IPS DF 4.7 (cell line): ENCODE measurements at regions not wholly inside any gene's neighbourhood (a gene's known extent, or its start where the extent isn't known, plus 50 kb on each side); places are given as distances from the start of the nearest gene placed in this dataset.

Experiments
- DNase-seq: peaks from one replicate; pipeline ENCODE4 v3.0.0-alpha.2; 2013; ENCODE audit warnings: low spot score; ENCODE audit errors: extremely low read depth

- DNase-seq, result no peak
Measured at GRCh38 chr15:62875626-62876021, 166.9 kb upstream of the TPM1 start.

GRCh38 chr15:62877276-62877857 is 165.2 kb upstream of the TPM1 start:
- no peak for DNase-seq

GRCh38 chr15:62878070-62878469 is 164.5 kb upstream of the TPM1 start:
- DNase-seq, result no peak

- no peak for DNase-seq
Measured at GRCh38 chr15:62879770-62880169, 162.8 kb upstream of the TPM1 start.

GRCh38 chr15:62880278-62880677 is 162.3 kb upstream of the TPM1 start:
- no peak for DNase-seq

- no peak for DNase-seq
Measured at GRCh38 chr15:62881056-62881455, 161.5 kb upstream of the TPM1 start.

- DNase-seq, result no peak
Measured at GRCh38 chr15:62883938-62884479, 158.5 kb upstream of the TPM1 start.

GRCh38 chr15:62886431-62887071 is 156.0 kb upstream of the TPM1 start:
- no peak for DNase-seq

- DNase-seq, result no peak
Measured at GRCh38 chr15:62887113-62887570, 155.4 kb upstream of the TPM1 start.

GRCh38 chr15:62888623-62889022 is 153.9 kb upstream of the TPM1 start:
- no peak for DNase-seq

- DNase-seq, result no peak
Measured at GRCh38 chr15:62889141-62889661, 153.3 kb upstream of the TPM1 start.

- DNase-seq, result no peak
Measured at GRCh38 chr15:62889734-62890505, 152.6 kb upstream of the TPM1 start.

GRCh38 chr15:62894322-62895085 is 148.0 kb upstream of the TPM1 start:
- DNase-seq, result no peak

- DNase-seq, result no peak
Measured at GRCh38 chr15:62895139-62895866, 147.2 kb upstream of the TPM1 start.

- no peak for DNase-seq
Measured at GRCh38 chr15:62895905-62896316, 146.6 kb upstream of the TPM1 start.

- no peak for DNase-seq
Measured at GRCh38 chr15:62896380-62896866, 146.1 kb upstream of the TPM1 start.

- no peak for DNase-seq
Measured at GRCh38 chr15:62896969-62897486, 145.5 kb upstream of the TPM1 start.

GRCh38 chr15:62897634-62898033 is 144.9 kb upstream of the TPM1 start:
- DNase-seq, result no peak

- no peak for DNase-seq
Measured at GRCh38 chr15:62899090-62899493, 143.5 kb upstream of the TPM1 start.
